SK-MEL-5 (cell line): ENCODE measurements at regions not wholly inside any gene's neighbourhood (a gene's known extent, or its start where the extent isn't known, plus 50 kb on each side); places are given as distances from the start of the nearest gene placed in this dataset.
"Not testable (repeated sequence)": the region's sequence is repeated elsewhere in the genome, so short reads cannot be mapped to it uniquely, and the experiment has no call there.

ENCODE experiments used
- DNase-seq: peaks from one replicate; pipeline ENCODE4 v3.0.0-alpha.2; 2016; ENCODE audit warnings: low read depth, low spot score
- in situ Hi-C: cut with HindIII; loops from 2 replicates; pipeline ENCODE4 v1.10.0; 2016; ENCODE audit warnings: low sequenced_read_pairs, high pct_unique_total_duplicates, low pct_unique_long_range_greater_than_20kb

DNA sequence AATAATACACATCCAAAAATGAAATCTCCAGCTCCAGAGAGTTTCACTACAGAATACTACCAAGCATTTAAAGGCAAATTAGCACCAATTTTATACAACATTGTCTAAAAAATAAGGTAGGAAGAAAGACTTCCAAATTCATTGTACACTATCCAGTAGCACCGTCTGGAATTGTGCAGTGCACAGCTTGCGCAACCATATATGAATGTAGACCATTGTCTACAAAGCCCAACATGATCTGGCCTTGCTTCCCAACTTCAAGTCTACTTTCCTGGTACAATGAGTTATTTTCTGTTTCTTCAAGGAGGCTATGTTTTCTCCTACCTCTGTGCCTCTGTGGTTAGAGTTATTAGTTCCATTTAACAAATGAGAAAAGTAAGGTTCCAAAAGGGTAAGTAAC, 115.4 kb upstream of the FOXK1 start:
- DNase-seq, result peak; percentile 73
- in situ Hi-C loops, result no loop called here

DNA sequence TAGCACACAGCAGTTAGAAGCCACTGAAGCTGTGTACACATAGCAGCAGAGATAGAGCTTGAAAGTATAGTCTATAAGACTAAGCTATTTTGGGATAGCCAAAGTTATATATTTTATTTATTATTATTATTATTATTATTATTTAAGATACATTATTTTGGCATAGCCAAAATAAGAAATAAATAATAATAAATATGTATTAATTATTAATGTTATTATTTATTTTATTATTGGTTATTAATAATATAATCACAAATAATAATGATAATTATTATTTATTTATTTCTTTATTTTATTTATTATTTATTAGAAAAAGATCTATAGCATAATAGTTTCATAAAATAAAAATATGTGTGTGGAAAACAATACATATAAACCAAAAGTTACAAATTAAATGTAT, 107.2 kb upstream of the FOXK1 start:
- in situ Hi-C loops, result no loop called here
- DNase-seq, result no peak

DNA sequence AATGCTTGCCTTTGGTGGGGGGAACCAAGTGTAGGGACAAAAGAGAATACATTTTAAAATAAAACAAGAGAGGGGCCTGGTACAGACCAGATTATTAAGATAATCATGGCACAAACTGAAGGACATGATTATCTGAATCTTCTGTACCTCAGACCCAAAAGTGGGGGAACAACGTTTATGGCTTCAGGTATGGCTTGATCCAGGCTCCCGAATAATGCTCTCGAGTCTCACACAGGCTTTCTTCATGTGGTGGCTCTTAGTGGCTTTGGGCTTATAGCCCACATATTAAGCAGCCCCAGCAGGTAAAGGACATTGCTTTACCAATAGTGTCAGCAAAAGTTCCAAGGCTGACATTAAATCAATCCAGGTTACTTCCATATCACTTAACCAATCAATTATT, 106.8 kb upstream of the FOXK1 start:
- no peak for DNase-seq
- in situ Hi-C loops, result no loop called here

DNA sequence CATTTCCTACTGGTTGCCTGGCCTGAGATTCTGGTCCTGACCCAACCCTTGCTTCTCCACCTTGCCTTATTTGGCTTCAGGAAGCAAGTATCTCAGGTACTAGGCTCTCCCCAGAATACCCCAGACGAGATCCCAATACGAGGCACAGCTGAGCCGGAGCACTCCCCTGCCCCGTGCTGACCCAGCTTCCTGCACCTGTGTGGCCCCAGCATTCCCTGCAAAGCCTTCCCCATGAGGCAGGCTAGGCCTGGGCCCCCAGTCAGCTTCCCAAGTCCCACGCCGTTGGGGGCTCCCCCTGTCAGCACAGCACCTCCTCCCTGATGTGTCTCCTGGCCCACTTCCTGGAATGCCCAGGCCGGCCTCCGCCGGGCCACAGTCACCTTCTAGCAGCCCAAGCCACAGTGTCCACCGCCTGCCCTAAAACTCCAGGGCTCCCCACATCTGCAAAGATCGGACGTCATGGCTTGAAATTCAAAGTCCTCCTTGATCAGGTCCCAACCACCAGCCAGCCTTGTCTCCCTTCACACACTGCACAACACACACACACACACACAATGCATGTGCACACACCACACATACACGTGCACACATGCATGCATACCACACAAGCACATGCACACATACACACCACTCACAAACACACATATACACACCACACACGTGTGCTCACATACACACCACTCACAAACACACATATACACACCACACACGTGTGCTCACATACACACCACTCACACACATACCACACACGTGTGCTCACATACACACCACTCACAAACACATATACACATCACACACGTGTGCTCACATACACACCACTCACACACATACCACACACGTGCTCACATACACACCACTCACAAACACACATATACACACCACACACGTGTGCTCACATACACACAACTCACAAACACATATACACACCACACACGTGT, 78.9 kb upstream of the FOXK1 start:
- no peak for DNase-seq
- in situ Hi-C loops, result no loop called here

GRCh38 chr7:4603843-4604231, 78.3 kb upstream of the FOXK1 start:
- in situ Hi-C loops, result no loop called here
- no peak for DNase-seq

DNA sequence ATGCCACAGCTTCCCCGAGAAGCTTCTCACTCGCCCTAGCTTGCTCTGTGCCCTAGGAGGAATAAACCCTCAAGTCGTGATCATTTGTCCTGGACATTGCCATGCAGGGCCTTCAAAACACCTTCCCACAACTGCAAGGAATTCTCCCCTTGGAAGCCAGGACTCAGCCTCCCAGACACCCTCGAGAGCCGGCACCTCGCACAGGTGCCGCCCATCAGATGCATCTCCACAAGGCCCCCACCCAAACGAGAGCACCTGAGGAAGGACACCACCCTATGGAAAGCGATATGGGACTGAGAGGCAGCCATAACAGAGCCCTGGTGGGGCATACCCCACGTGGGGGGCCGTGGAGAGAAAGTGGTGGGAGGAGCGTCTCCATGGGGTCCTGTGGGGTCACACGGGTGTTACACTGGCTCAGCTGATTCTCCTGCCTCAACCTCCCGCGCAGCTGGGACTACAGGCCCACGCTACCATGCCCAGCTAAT, 77.6 kb upstream of the FOXK1 start:
- in situ Hi-C loops, result no loop called here
- no peak for DNase-seq

GRCh38 chr7:4606797-4607196, 75.3 kb upstream of the FOXK1 start:
- in situ Hi-C loops, result no loop called here
- no peak for DNase-seq

DNA sequence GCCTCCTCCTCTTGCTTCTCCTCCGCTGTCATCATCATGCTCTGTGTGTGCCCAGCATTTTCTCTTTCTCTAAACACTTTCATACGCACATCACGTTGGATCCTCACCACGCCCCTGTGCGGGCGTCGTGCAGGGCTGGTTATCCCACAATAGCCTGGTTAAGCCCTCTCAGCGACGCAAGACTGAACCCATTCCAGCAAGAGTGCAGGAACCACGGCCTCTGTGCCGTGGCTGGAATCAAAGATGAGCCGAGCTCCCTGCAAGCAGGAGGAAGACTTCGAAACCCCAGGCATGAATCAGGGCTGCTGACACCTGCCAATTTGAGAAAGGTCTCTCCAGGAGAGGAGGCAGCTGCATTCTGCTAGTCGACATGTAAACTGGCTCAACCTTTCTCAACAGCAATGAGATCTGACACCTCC, 74.8 kb upstream of the FOXK1 start:
- no peak for DNase-seq

GRCh38 chr7:4609576-4609975, 72.5 kb upstream of the FOXK1 start:
- DNase-seq, in situ Hi-C loops: not testable (repeated sequence)

More for the DNA sequence above, 74.8 kb upstream of the FOXK1 start:
- in situ Hi-C loops, result no loop called here

DNA sequence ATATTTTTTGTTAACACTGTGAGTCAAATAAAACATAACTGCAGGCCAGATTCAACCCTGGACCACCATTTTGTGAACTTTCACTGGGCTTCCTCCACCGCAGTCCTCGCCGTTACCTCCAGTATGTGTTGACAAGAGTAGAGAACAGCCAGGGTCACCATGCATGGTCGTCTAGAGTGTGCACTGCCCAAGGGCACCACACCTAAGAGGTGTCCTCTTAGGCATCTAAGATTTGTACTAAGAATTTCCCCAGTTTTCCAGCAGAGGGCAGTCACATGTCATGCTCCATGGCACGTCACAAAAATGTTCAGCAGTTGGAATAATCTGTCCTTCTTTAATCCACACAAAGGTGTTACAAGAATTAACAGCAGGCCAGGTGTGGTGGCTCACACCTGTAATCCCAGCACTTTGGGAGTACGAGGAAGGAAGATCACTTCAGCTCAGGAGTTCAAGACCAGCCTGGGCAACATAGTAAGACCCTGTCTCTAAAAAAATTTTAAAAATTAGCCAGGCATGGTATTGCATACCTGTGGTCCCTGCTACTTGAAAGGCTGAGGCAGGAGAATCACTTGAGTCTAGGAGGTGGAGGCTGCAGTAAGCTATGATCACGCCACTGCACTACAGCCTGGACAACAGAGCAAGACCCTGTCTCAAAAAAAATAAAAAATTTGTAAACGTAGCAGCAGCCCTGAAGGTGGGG, 71.2 kb upstream of the FOXK1 start:
- DNase-seq, result peak; percentile 88
- in situ Hi-C loops, result no loop called here

DNA sequence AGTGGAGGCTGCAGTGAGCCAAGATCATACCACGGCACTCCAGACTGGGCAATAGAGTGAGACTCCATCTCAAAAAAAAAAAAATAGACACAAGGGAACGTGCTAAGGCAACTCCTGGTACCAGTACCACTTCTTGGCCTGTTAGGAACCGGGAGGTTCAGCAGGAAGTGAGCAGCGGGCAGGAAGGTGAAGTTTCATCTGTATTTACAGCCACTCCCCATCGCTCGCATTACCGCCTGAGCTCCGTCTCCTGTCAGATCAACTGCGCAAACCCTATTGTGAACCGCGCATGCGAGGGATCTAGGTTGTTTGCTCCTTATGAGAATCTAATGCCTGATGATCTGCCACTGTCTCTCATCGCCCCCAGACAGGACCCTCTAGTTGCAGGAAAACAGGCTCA, 69.9 kb upstream of the FOXK1 start:
- in situ Hi-C loops, result no loop called here
- DNase-seq, result no peak

DNA sequence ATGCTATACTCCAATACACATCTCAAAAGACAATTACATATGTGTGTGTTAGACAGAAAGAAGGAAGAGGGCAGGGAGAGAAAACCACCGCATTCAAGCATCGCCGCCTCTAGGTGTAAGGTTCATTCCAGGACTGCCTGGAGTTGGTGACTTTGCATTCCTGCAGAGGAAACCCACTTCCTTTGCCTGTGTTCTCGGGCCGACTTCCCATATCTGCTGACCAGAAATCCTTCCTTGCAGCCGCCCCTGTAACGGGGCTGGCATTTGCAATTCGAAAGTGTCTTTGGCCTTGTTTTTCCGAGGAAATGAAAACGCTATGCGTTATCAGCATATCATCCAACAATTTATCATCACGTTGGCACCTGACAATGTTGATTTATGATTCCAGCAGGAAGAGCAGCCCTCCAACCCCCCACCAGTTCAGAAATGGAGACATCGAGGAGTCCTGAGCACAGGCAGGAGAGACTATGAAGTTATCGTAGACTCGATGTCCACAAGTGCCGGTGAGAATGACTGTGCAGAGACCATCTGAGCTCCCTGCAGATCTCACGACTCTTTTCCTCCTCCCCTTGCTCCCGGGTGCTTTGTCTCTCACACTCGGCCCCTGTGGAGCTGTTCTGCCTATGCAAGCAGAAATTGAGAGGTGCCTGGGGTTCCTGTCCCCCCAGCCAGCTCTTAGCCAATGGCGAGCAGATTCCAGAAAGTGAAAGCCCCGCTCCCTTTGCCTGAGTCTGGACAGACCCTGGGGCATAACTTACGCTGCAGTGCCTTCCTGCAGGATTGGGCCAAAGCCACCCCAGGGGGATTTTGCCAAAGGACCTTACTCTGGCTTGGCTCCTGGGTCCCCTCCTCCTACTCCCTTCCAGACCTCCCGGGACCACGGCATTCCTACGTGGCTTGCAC, 68.9 kb upstream of the FOXK1 start:
- in situ Hi-C loops, result no loop called here
- DNase-seq, result no peak

DNA sequence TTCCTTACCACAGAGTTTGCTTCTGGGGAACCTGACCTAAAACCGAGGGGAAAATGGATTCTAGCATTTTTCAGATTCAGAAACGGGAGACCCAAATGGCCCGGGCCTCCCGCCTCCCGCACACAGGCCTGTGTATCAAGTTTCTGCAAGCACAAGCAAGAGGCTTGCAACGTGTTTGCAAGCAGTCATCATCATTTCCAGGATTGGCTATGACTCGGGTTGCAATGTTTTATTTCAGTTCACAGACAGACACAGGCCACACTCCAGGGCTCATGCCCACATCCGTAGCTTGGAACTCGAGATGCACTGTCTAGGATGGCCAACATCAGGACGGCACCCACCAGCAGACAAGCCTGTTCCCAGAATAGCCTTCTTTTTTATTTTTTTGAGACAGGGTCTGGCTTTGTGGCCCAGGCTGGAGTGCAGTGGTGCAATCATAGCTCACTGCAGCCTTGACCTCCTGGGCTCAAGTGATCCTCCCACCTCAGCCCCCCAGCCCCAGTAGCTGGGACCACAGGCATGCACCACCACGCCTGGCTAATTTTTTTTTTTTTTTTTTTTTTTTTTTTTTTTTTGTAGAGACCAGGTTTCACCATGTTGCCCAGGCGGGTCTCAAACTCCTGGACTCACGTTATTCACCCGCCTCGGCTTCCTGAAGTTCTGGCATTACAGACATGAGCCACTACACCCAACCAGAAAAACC, 68.1 kb upstream of the FOXK1 start:
- no peak for DNase-seq
- in situ Hi-C loops, result no loop called here

DNA sequence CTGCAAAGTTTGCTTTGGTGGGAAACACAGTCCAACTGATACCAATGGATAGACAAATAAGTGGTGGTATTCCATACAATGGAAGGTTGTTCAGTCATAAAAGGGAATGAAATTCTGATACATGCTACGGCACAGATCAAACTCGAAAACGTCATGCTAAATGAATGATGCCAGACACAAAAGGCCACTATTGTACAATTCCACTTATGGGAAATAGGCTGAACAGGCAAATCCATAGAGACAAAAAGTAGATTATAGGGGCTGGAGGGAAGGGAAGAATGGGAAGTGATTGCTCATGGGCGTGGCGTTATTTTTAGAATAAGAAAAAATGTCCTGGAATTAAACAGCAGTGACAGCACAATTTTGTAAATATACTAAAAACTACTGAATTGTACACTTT, 66.0 kb upstream of the FOXK1 start:
- peak; percentile 72 for DNase-seq
- in situ Hi-C loops, result no loop called here

DNA sequence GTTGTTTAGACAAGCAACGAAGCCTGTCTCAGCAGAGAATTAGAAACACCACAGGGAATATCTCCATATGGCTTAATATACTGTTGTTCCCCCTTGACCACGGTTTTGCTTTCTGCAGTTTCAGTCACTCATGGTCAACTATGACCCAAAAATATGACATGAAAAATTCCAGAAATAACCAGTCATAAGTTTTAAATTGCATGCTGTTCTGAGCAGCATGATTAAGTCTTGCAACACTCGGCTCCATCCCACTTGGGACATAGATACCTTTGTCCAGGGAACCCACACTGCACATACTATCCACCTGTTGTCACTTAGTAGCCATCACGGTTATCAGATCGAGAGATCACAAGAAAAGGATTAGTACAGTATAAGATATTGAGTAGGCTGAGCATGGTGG, 60.7 kb upstream of the FOXK1 start:
- in situ Hi-C loops, result no loop called here
- no peak for DNase-seq

- in situ Hi-C loops, result no loop called here
Observed at GRCh38 chr7:4626318-4626845, 55.7 kb upstream of the FOXK1 start.

DNA sequence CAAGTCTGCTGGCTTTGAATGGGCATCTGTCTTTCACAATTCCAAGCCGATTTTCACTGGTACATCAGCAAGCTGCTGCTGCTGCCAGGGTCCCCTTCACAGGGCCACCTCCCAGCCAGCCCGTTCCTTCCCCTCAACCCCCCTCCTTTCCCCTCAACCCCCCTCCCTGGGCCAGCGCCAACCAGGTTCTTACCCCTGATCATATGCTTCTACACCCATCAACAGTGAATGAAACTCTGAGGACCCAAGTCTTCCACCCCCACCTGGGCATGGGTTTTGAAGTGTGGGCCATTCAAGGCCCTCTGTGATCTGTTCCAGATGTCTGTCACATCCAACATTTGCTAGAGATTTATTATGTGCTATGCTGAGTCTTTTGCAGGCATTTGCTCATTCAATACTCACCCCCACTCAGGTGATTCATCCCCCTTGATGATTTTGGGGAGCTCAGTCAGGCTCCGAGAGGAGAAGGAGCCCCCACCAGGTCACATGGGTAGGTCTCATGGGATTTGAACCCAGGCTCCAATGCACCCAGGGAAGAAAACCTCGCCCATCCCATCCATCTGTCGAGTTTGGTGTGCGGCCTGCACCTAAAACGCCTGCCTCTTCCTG, 52.7 kb upstream of the FOXK1 start:
- no peak for DNase-seq
- in situ Hi-C loops, result no loop called here

More at GRCh38 chr7:4626318-4626845, 55.7 kb upstream of the FOXK1 start:
- DNase-seq, result no peak
